GF-D8 (cell line): ENCODE measurements at regions not wholly inside any gene's neighbourhood (a gene's known extent, or its start where the extent isn't known, plus 50 kb on each side); places are given as distances from the start of the nearest gene placed in this dataset.

Experiments
- DNase-seq: peaks from one replicate; lab custom pipeline; 2025; lab: John Stamatoyannopoulos, UW

GRCh38 chr20:61014491-61014890 is 237.6 kb upstream of the CDH4 start:
- no peak for DNase-seq

GRCh38 chr20:61015602-61016001 is 236.5 kb upstream of the CDH4 start:
- DNase-seq: no peak

GRCh38 chr20:61019322-61019721 is 232.7 kb upstream of the CDH4 start:
- DNase-seq: no peak

GRCh38 chr20:61023612-61024011 is 228.4 kb upstream of the CDH4 start:
- DNase-seq: no peak

- DNase-seq: no peak
Measured at GRCh38 chr20:61024390-61024789, 227.7 kb upstream of the CDH4 start.

GRCh38 chr20:61025536-61025935 is 226.5 kb upstream of the CDH4 start:
- no peak for DNase-seq

- no peak for DNase-seq
Measured at GRCh38 chr20:61026173-61026572, 225.9 kb upstream of the CDH4 start.

GRCh38 chr20:61026731-61027130 is 225.3 kb upstream of the CDH4 start:
- DNase-seq: no peak

- DNase-seq: no peak
Measured at GRCh38 chr20:61027218-61027617, 224.8 kb upstream of the CDH4 start.

GRCh38 chr20:61030130-61030529 is 221.9 kb upstream of the CDH4 start:
- DNase-seq: no peak

GRCh38 chr20:61031101-61031830 is 220.8 kb upstream of the CDH4 start:
- DNase-seq: no peak

- no peak for DNase-seq
Measured at GRCh38 chr20:61037498-61037897, 214.6 kb upstream of the CDH4 start.

- DNase-seq: no peak
Measured at GRCh38 chr20:61041481-61041880, 210.6 kb upstream of the CDH4 start.

GRCh38 chr20:61042506-61043385 is 209.3 kb upstream of the CDH4 start:
- DNase-seq: no peak

- no peak for DNase-seq
Measured at GRCh38 chr20:61043681-61044080, 208.4 kb upstream of the CDH4 start.

- no peak for DNase-seq
Measured at GRCh38 chr20:61044499-61044898, 207.6 kb upstream of the CDH4 start.

GRCh38 chr20:61045091-61045490 is 207.0 kb upstream of the CDH4 start:
- DNase-seq: no peak

- no peak for DNase-seq
Measured at GRCh38 chr20:61045876-61046585, 206.0 kb upstream of the CDH4 start.

GRCh38 chr20:61046721-61047351 is 205.2 kb upstream of the CDH4 start:
- no peak for DNase-seq

GRCh38 chr20:61047515-61047914 is 204.5 kb upstream of the CDH4 start:
- DNase-seq: no peak

GRCh38 chr20:61048302-61048701 is 203.8 kb upstream of the CDH4 start:
- DNase-seq: no peak

- DNase-seq: no peak
Measured at GRCh38 chr20:61049684-61050083, 202.4 kb upstream of the CDH4 start.
